COLO668 (cell line): ENCODE measurements at regions not wholly inside any gene's neighbourhood (a gene's known extent, or its start where the extent isn't known, plus 50 kb on each side); places are given as distances from the start of the nearest gene placed in this dataset.
"Not testable (repeated sequence)": the region's sequence is repeated elsewhere in the genome, so short reads cannot be mapped to it uniquely, and the experiment has no call there.

Experiments
- DNase-seq: peaks from one replicate; lab custom pipeline; 2025; ENCODE audit not compliant: unreplicated experiment; lab: John Stamatoyannopoulos, UW

- DNase-seq: no peak
These were observed 119.7 kb downstream of the MACROH2A1 start for GRCh38 chr5:135279328-135279727.

DNA sequence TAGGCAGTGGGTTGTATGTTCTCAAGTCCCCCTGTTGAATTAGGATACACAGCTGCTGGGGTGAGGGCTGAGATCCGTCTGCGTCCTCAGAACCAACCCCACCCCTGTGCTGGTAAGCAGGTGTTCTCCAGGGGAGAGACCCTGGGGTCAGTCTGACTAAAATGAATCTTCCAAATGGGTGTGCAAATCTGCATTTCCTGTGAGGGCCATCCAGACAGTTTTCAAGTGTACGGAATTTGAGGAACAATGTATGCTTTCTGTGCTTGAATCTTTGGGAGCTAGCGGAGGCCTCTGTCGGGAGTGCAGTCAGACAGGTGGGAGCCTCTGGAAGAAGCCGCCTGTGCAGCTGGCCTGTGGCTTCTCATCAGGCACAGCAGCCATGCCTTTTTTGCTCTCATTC lies 122.9 kb downstream of the MACROH2A1 start:
- DNase-seq: no peak

DNA sequence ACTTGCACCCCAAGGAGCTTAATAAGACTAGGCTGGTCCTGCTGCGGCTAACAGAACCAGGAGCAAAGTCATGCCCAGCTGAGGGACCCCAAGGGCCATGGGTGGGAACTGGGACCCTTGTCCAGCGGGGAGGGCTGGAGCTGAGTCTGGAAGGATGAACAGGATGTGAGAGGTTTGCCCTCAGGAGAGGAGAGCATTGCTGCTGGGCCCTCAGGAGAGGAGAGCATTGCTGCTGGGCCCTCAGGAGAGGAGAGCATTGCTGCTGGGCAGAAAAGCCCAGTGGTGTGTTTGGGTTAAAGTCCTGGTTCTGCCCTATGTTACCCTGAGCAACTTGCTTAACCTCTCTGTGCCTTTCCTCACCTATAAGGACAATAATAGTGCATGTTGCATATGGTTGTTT lies 125.8 kb downstream of the MACROH2A1 start:
- no peak for DNase-seq

DNA sequence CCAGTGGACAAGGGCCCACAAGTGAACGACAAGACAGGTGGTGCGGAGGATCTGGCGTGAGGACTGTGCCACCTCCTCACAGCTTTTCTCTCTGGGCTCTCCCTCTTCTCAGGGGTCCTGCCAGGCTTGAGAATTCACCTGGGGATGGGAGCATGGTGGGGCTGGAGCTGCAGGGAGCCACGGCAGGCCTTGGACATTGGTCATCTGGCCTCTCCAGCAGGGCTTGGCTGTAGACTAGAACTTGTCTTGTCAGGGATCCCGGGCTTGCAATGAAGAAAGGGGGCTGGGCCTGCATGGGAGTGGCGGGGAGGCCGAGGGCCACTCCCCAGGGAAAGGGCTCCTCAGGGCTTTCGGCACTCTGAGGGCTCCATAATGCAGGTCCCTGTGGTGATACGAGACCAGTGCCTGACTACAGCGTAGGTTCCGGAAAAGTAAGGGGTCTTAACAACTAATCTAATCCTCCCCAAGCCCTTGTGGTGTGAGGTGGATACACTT lies 126.7 kb downstream of the MACROH2A1 start:
- DNase-seq: no peak

GRCh38 chr5:135271533-135272310 lies 127.3 kb downstream of the MACROH2A1 start:
- no peak for DNase-seq

DNA sequence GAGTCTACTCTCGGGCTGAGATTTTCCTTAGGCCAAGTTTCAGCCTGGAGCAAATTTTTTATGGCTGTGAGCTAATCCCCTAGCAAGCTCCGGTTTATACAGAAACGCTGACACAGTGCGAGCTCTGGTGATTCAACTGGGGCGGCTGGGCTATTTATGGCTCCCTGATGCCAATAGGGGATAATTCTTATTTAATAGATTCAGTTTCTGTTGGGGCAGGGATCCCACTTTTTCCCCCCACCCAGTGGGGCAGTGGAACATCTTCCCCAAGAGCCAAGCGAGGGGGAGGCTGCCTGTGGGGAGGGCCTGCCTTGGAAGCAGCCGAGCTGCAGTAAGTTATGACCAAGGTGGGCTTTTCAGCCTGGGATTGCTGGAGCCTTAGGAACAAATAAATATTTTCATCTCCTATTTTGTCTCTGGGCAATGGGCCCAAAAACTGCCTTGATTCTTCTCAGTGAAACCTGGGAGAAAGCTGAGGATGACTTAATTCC lies 129.1 kb downstream of the MACROH2A1 start:
- no peak for DNase-seq

DNA sequence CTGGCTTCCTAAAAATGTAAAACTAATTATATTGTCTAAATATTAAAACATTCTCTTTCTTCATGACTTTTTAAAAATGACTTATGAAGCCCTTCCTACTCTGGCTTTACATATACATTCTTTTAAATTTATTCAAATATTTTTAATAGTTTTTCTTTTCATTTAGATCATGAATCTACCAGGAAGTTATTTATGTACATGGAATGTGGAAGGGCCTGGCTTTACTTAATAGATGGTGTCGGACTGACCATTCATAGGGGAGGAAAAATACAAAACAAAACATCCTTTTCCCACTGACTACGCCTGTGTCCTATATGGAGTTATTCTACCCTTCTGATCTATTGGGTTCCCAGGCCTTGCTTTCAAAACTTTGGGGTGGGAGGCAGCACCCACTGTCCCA lies 129.8 kb downstream of the MACROH2A1 start:
- no peak for DNase-seq

GRCh38 chr5:135266975-135267374 lies 132.1 kb downstream of the MACROH2A1 start:
- DNase-seq: no peak

DNA sequence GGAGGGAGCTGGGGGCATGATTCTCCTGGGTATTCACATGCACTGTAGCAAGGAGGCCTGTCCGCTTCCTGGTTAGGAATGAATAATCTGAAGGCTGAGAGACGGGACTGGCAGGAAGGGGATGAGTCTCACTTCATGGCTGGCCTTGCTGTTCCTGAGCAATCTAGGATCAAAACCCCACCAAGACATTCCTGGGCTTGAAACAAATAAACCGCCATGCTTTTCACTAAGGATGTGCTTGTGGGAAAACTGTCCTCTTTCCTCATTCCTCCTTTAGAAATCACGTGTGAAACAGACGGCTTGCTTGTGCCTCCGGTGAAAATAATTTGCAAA lies 132.8 kb downstream of the MACROH2A1 start:
- DNase-seq: no peak

- DNase-seq: no peak
These were observed 133.3 kb downstream of the MACROH2A1 start for GRCh38 chr5:135265497-135266302.

DNA sequence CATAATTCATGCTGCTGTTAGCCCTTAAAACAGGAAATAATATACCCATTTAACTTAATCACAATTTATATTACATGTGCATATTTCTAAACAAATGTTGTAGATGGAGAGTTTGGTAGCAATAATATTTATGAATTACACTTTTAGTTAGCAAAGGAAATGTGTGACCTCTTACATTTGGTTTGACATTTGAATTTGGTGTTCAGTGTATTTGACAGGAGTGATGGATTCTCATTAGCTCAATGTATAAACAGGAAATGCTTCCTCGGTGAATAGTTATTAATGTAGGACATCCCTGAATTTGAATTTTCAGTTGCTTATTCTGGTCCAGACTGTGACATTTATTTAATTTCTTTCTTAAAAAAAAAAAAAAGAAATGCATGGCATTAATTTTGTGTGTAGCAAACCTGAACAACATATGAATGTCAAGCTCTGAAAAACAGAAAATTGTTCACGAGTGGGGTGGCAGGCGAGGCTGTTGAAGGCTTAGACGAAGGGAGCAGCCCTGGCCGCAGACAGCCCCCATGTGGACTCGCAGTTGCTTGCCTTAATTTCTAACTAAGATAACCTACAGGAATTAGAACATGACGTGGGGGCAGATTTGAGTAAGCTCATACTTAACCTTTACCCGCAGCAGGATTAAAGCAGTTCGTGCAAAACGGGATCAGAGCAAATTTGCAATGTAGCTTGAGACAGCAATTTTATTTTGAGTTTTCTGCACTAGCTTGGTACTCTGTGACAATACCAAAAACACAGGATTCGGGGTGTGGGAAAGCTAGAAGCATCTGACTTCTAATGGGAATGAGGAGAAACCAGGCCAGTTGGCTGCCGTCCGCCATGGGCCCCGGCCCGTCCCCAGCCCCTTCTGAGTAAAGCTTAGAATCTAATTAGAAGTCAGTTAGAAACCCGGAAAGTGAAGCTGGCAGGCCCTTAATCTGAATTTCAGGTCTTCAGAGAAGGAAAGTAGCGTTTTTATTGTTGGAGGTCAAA lies 134.3 kb downstream of the MACROH2A1 start:
- no peak for DNase-seq

DNA sequence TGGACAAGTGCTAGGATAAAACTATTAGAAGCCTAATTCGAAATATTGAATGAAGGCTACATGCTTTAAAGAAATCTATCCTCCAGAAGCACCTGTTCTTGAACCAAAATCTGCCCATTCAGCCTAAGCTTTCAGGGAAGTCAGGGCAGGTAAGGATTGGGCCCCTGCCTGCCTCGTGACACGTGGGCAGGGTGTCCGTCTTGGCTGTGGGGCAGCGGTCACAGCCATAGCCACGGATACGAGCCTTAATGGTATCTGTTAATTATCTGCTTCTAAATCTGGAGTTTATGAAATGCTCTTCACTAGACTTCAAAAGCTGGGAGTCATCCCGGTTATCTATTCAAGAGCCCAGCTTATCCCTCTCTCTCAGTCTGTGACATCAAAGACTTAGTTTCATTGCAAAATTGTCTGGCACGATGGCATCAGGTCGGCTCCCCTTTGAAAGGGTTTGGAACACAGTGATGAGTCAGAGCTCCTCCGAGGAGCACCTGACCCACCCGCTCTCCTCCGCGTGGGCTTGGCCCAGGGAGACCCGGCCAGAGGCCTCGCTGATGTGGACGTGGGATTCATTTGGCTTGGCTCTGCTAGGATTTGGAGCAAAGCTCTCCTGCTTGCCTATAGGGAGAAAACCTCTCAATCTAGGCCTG lies 135.9 kb downstream of the MACROH2A1 start:
- DNase-seq: no peak

GRCh38 chr5:135262364-135262763 lies 136.7 kb downstream of the MACROH2A1 start:
- DNase-seq: no peak

GRCh38 chr5:135260108-135260507 lies 138.9 kb downstream of the MACROH2A1 start:
- not testable (repeated sequence) for DNase-seq

- no peak for DNase-seq
These were observed 143.4 kb downstream of the MACROH2A1 start for GRCh38 chr5:135255461-135256178.

DNA sequence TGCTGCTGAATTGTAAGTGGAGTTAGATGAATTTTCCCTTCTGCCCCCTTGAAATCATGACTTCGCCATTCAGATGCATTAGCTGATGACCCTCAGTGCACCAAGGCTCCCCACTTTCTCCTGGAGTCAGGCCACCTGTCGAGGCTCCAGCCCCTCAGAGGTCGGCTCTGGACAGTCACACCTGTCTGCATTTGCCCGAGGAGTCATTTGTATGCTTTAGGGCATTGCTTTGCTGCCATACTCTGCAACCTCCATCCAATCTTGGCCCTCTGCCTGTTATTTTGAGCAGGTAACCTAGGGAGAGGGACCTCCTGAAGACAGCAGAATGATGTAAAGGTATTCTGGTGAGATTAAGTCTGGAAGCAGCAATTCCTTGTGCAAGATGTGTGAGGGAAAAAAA lies 144.8 kb downstream of the MACROH2A1 start:
- DNase-seq: no peak

DNA sequence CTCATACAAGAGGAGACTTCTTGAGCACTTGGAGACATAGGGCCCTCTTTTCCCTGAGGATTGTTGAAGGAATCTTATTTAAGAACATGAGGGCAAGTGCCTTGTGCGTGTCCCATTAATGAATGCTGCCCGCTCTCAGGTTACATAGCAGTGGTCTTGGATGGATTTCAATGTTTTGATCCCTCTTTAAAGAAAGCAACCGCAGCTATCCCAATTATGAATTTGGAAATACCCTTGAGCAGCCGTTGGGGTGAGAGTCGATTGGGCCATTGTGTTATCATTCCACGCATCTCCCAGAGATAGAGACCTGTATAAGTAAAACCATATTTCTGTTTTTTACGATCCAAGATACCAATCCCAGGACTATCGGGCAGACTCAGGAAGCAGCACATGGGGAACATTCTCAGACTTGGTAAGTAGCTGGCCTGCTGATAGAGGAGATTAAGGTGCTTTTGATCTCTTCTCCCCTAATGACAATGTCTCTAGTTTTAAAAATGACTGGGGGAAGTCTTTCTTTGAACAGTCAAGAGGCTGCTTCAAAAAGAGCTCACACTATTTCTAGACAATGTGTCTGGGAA lies 145.3 kb downstream of the MACROH2A1 start:
- no peak for DNase-seq

DNA sequence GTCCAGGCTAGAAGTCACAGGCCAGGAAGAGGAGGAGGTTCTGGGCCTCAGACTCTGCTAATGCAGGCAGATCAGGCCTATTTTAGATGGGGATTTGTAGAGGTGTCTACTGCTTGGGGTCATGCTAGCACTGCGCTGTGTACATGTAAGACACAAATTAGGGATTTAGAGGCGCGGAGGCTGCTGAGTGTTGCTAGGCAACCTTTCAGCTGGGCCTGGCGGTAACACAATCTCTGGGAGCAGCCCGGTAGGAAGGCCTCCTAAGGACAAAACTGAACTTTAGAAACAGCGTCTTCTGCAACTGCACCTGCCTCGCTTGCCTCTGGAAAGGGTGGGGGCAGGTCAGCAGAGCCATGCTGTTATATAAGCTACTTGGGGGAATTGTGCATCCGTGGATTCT lies 147.9 kb downstream of the MACROH2A1 start:
- no peak for DNase-seq

GRCh38 chr5:135250671-135251070 lies 148.4 kb downstream of the MACROH2A1 start:
- DNase-seq: no peak
